ENCODE measurements at regions not wholly inside any gene's neighbourhood (a gene's known extent, or its start where the extent isn't known, plus 50 kb on each side); places are given as distances from the start of the nearest gene placed in this dataset.

DNA sequence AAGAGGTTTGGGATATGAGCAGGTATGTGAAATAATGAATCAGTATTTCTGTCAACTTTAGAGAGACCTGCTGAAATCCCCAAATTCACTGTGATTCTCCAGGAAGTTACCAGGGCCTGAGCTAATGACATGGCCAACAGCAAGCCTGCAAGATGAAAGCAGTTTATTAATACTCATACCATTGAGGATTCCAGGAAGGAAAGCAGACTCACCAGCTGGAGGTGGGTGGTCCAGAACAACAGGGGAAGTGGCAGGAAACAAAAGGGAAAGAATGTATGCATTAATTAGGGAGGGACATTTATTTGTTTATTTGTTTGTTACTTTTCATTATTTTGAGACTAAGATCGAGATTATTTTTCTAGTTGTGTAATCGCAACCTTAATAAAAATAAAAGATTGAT lies 196.6 kb upstream of the AGA start:
- no peaks in the 10 kb centered on the region for H3K27me3 Mint-ChIP-seq
- H3K4me1 Mint-ChIP-seq (ENCODE audit: low read depth): no peaks in the 10 kb centered on the region
- H3K4me3 Mint-ChIP-seq (ENCODE audit: low read depth): no peak overlapping the region
- TF ChIP-seq, protein P1, sequence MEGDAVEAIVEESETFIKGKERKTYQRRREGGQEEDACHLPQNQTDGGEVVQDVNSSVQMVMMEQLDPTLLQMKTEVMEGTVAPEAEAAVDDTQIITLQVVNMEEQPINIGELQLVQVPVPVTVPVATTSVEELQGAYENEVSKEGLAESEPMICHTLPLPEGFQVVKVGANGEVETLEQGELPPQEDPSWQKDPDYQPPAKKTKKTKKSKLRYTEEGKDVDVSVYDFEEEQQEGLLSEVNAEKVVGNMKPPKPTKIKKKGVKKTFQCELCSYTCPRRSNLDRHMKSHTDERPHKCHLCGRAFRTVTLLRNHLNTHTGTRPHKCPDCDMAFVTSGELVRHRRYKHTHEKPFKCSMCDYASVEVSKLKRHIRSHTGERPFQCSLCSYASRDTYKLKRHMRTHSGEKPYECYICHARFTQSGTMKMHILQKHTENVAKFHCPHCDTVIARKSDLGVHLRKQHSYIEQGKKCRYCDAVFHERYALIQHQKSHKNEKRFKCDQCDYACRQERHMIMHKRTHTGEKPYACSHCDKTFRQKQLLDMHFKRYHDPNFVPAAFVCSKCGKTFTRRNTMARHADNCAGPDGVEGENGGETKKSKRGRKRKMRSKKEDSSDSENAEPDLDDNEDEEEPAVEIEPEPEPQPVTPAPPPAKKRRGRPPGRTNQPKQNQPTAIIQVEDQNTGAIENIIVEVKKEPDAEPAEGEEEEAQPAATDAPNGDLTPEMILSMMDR (IDR thresholded peaks at IDR 0.05; ENCODE audit: unreplicated experiment): no peak
- no peaks in the 10 kb centered on the region for H3K9me3 Mint-ChIP-seq (ENCODE audit: low read depth)
- H3K27ac Mint-ChIP-seq: no peak overlapping the region
- DNase-seq (ENCODE audit: low spot score, unreplicated experiment): no peak
- H3K36me3 Mint-ChIP-seq (ENCODE audit: insufficient read depth): no peaks in the 10 kb centered on the region

GRCh38 chr4:177640864-177641263 lies 198.6 kb upstream of the AGA start:
- TF ChIP-seq, protein P1 (IDR thresholded peaks at IDR 0.05; ENCODE audit: unreplicated experiment): no peak
- H3K36me3 Mint-ChIP-seq (ENCODE audit: insufficient read depth): no peaks in the 10 kb centered on the region
- no peak overlapping the region for H3K27ac Mint-ChIP-seq
- no peaks in the 10 kb centered on the region for H3K27me3 Mint-ChIP-seq
- no peaks in the 10 kb centered on the region for H3K4me1 Mint-ChIP-seq (ENCODE audit: low read depth)
- no peaks in the 10 kb centered on the region for H3K9me3 Mint-ChIP-seq (ENCODE audit: low read depth)
- H3K4me3 Mint-ChIP-seq (ENCODE audit: low read depth): no peak overlapping the region
- no peak for DNase-seq (ENCODE audit: low spot score, unreplicated experiment)

GRCh38 chr4:177660223-177660622 lies 218.0 kb upstream of the AGA start:
- no peak overlapping the region for H3K4me3 Mint-ChIP-seq (ENCODE audit: low read depth)
- TF ChIP-seq, protein P1 (IDR thresholded peaks at IDR 0.05; ENCODE audit: unreplicated experiment): no peak
- no peaks in the 10 kb centered on the region for H3K4me1 Mint-ChIP-seq (ENCODE audit: low read depth)
- no peak overlapping the region for H3K27ac Mint-ChIP-seq
- no peak for DNase-seq (ENCODE audit: low spot score, unreplicated experiment)
- peaks cover 32% of the 10 kb centered on the region for H3K9me3 Mint-ChIP-seq (ENCODE audit: low read depth)
- no peaks in the 10 kb centered on the region for H3K27me3 Mint-ChIP-seq
- peaks cover 2% of the 10 kb centered on the region for H3K36me3 Mint-ChIP-seq (ENCODE audit: insufficient read depth)

DNA sequence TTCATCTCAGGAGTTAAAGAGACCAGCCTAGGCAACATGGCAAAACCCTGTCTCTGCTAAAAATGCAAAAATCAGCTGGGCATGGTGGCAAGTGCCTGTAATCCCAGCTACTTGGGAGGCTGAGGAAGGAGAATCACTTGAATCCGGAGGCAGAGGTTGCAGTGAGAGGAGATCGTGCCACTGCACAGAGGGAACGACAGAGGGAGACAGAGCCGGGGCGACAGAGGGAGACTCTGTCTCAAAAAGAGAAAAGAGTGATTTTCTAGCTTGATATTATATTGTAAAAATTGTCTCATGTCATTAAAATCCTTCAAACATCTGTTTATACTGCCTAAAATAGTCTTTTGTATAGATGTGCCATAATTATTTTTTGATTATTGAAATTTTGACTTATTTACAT lies 225.4 kb upstream of the AGA start:
- no peaks in the 10 kb centered on the region for H3K27me3 Mint-ChIP-seq
- H3K4me3 Mint-ChIP-seq (ENCODE audit: low read depth): no peak overlapping the region
- DNase-seq (ENCODE audit: low spot score, unreplicated experiment): no peak
- no peaks in the 10 kb centered on the region for H3K36me3 Mint-ChIP-seq (ENCODE audit: insufficient read depth)
- H3K4me1 Mint-ChIP-seq (ENCODE audit: low read depth): no peaks in the 10 kb centered on the region
- no peak overlapping the region for H3K27ac Mint-ChIP-seq
- H3K9me3 Mint-ChIP-seq (ENCODE audit: low read depth): peaks cover 3% of the 10 kb centered on the region
- TF ChIP-seq, protein P1 (IDR thresholded peaks at IDR 0.05; ENCODE audit: unreplicated experiment): peak; percentile 28

GRCh38 chr4:177671387-177671786 lies 229.2 kb upstream of the AGA start:
- Mint-ChIP-seq H3K4me3 (ENCODE audit: low read depth) (no peak overlapping the region), H3K4me1 (ENCODE audit: low read depth) (no peaks in the 10 kb centered on the region), H3K27ac (no peak overlapping the region), H3K9me3 (ENCODE audit: low read depth) (no peaks in the 10 kb centered on the region), H3K36me3 (ENCODE audit: insufficient read depth) (no peaks in the 10 kb centered on the region), H3K27me3 (no peaks in the 10 kb centered on the region)
- DNase-seq (ENCODE audit: low spot score, unreplicated experiment): no peak
- TF ChIP-seq, protein P1 (IDR thresholded peaks at IDR 0.05; ENCODE audit: unreplicated experiment): no peak
